GM12873 (cell line): ENCODE measurements at regions not wholly inside any gene's neighbourhood (a gene's known extent, or its start where the extent isn't known, plus 50 kb on each side); places are given as distances from the start of the nearest gene placed in this dataset.

Source experiments
- TF ChIP-seq, protein P1 (sequence below): IDR thresholded peaks from 2 replicates; pipeline ENCODE4 v1.5.1; 2012; ENCODE audit warnings: low read depth, mild to moderate bottlenecking, moderate library complexity, low read length, control low read depth; ENCODE audit not compliant: insufficient read depth; ENCODE audit errors: missing control alignments

GRCh38 chr1:10862743-10863335 is 66.4 kb upstream of the CASZ1 start:
- TF ChIP-seq, protein P1, sequence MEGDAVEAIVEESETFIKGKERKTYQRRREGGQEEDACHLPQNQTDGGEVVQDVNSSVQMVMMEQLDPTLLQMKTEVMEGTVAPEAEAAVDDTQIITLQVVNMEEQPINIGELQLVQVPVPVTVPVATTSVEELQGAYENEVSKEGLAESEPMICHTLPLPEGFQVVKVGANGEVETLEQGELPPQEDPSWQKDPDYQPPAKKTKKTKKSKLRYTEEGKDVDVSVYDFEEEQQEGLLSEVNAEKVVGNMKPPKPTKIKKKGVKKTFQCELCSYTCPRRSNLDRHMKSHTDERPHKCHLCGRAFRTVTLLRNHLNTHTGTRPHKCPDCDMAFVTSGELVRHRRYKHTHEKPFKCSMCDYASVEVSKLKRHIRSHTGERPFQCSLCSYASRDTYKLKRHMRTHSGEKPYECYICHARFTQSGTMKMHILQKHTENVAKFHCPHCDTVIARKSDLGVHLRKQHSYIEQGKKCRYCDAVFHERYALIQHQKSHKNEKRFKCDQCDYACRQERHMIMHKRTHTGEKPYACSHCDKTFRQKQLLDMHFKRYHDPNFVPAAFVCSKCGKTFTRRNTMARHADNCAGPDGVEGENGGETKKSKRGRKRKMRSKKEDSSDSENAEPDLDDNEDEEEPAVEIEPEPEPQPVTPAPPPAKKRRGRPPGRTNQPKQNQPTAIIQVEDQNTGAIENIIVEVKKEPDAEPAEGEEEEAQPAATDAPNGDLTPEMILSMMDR = no peak

GRCh38 chr1:10863886-10864285 is 67.4 kb upstream of the CASZ1 start:
- TF ChIP-seq, protein P1 = no peak

DNA sequence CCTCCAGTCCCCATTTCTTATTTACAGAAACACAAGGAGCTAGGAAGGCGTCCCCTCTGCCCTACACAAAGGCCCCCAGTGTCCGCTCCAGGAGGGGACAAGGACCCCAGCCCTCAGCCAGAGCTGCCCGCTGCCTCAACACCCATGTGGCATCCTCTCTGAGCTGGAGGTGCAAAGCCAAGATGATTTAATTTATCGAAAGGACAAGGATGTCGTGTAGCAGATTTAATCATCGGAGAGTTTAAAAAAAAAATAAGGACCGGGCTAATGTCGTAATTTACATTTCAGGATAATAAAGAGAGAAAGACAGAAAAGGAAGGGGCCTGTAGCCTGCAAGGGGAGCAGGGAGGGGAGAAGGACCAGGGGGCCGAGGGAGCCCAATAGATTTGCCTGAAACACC is 68.3 kb upstream of the CASZ1 start:
- TF ChIP-seq, protein P1 = no peak

GRCh38 chr1:10865518-10866320 is 69.3 kb upstream of the CASZ1 start:
- TF ChIP-seq, protein P1 = no peak

GRCh38 chr1:10866321-10867093 is 70.1 kb upstream of the CASZ1 start:
- TF ChIP-seq, protein P1 = no peak

GRCh38 chr1:10867138-10867721 is 70.8 kb upstream of the CASZ1 start:
- TF ChIP-seq, protein P1 = peak; percentile 59
